ENCODE measurements at regions not wholly inside any gene's neighbourhood (a gene's known extent, or its start where the extent isn't known, plus 50 kb on each side); places are given as distances from the start of the nearest gene placed in this dataset.

DNA sequence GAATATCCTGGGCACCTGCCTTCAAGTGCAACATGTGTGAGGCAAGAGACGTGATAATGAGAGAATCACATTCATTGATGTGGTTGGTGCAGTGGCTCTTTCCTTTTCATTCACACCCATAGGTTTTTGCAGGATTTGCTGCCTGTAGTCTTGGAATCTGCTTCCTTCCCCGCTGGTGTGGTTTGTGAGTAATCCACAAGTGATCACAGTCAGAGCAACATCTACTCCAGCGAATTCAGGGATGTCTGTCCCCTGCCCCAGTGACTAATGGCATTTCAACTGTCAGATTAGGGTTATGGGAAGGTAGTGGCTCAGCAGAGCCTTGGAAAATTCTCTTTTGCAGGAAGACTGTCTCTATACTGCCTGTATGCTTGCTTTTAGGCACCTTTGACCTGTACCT is 225.5 kb upstream of the RBMS1 start:
- ChIA-PET CTCF (no interaction called here), POLR2A (no interaction called here)
- WGBS (ENCODE audit: insufficient coverage), result no CpG with 5 or more reads among the region's 3 CpGs
- H3K9me3 ChIP-seq (ENCODE audit: control extremely low read depth in 1 of 3, control insufficient read depth in 2 of 3, insufficient read depth in 1 of 3, low read length in 2 of 3), result no peaks in the 10 kb centered on the region
- no peaks in the 10 kb centered on the region for H3K9me3 Mint-ChIP-seq (ENCODE audit: insufficient read depth)
- H2AFZ ChIP-seq (ENCODE audit: insufficient read depth, low read depth, low read length, poor library complexity, severe bottlenecking), result no peak overlapping the region
- no peak overlapping the region for H3K4me3 ChIP-seq (ENCODE audit: control extremely low read depth in 1 of 5, extremely low read depth in 1 of 5, insufficient read depth in 1 of 5, low read depth in 2 of 5, low read length in 4 of 5)
- no peak overlapping the region for H3K27ac Mint-ChIP-seq
- no peaks in the 10 kb centered on the region for H3K27me3 ChIP-seq (replicated peaks in 1 of 4; ENCODE audit: control extremely low read depth in 1 of 4, control insufficient read depth in 3 of 4, insufficient read depth in 4 of 4, low read length in 3 of 4)
- H3K4me1 Mint-ChIP-seq, result no peaks in the 10 kb centered on the region
- H3K27ac ChIP-seq (ENCODE audit: low read length in 2 of 2), result no peak overlapping the region
- ATAC-seq (ENCODE audit: low read depth) (no peak), DNase-seq (no peak)
- no peaks in the 10 kb centered on the region for H4K20me1 ChIP-seq (ENCODE audit: control insufficient read depth, insufficient read depth, low read length, poor library complexity, severe bottlenecking)
- no peak overlapping the region for H3K9ac ChIP-seq (ENCODE audit: low read length)
- no peak overlapping the region for H3K4me3 Mint-ChIP-seq
- peaks cover 5% of the 10 kb centered on the region for H3K27me3 Mint-ChIP-seq
- H3K79me2 ChIP-seq (ENCODE audit: control insufficient read depth, insufficient read depth, low read length), result no peaks in the 10 kb centered on the region
- no peak overlapping the region for H3K4me2 ChIP-seq (replicated peaks; ENCODE audit: low read depth, low read length, poor library complexity, severe bottlenecking)
- intact Hi-C loops (cut with micrococcal nuclease), result no loop called here
- H3K4me1 ChIP-seq (ENCODE audit: control insufficient read depth in 2 of 2, insufficient read depth in 2 of 2, low read length in 2 of 2), result no peaks in the 10 kb centered on the region
- TF ChIP-seq EZH2 (IDR thresholded peaks at IDR 0.05; ENCODE audit: borderline replicate concordance, insufficient read depth, low read depth, low read length, poor library complexity, severe bottlenecking), result no peak
- TF ChIP-seq, protein P1, sequence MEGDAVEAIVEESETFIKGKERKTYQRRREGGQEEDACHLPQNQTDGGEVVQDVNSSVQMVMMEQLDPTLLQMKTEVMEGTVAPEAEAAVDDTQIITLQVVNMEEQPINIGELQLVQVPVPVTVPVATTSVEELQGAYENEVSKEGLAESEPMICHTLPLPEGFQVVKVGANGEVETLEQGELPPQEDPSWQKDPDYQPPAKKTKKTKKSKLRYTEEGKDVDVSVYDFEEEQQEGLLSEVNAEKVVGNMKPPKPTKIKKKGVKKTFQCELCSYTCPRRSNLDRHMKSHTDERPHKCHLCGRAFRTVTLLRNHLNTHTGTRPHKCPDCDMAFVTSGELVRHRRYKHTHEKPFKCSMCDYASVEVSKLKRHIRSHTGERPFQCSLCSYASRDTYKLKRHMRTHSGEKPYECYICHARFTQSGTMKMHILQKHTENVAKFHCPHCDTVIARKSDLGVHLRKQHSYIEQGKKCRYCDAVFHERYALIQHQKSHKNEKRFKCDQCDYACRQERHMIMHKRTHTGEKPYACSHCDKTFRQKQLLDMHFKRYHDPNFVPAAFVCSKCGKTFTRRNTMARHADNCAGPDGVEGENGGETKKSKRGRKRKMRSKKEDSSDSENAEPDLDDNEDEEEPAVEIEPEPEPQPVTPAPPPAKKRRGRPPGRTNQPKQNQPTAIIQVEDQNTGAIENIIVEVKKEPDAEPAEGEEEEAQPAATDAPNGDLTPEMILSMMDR (IDR thresholded peaks at IDR 0.05), result no peak
- H3K36me3 ChIP-seq (replicated peaks in 1 of 2; ENCODE audit: control extremely low read depth in 1 of 2, control insufficient read depth in 1 of 2, extremely low read depth in 1 of 2, insufficient read depth in 2 of 2, low read length in 1 of 2), result no peaks in the 10 kb centered on the region

GRCh38 chr2:160720098-160720497 is 226.5 kb upstream of the RBMS1 start:
- intact Hi-C loops (cut with micrococcal nuclease), result no loop called here
- no peak for TF ChIP-seq EZH2 (IDR thresholded peaks at IDR 0.05; ENCODE audit: borderline replicate concordance, insufficient read depth, low read depth, low read length, poor library complexity, severe bottlenecking)
- TF ChIP-seq, protein P1 (IDR thresholded peaks at IDR 0.05), result no peak
- Mint-ChIP-seq H3K4me1 (no peaks in the 10 kb centered on the region), H3K27ac (no peak overlapping the region), H3K4me3 (no peak overlapping the region), H3K27me3 (peaks cover 5% of the 10 kb centered on the region), H3K9me3 (ENCODE audit: insufficient read depth) (no peaks in the 10 kb centered on the region)
- no peak overlapping the region for H3K9ac ChIP-seq (ENCODE audit: low read length)
- POLR2A ChIA-PET, result no interaction called here
- DNase-seq, result no peak
- H3K9me3 ChIP-seq (ENCODE audit: control extremely low read depth in 1 of 3, control insufficient read depth in 2 of 3, insufficient read depth in 1 of 3, low read length in 2 of 3), result no peaks in the 10 kb centered on the region
- H3K79me2 ChIP-seq (ENCODE audit: control insufficient read depth, insufficient read depth, low read length), result no peaks in the 10 kb centered on the region
- WGBS (ENCODE audit: insufficient coverage), result no CpG with 5 or more reads among the region's 1 CpG
- CTCF ChIA-PET, result no interaction called here
- ATAC-seq (ENCODE audit: low read depth), result no peak
- H3K4me2 ChIP-seq (replicated peaks; ENCODE audit: low read depth, low read length, poor library complexity, severe bottlenecking), result no peak overlapping the region
- no peak overlapping the region for H3K27ac ChIP-seq (ENCODE audit: low read length in 2 of 2)
- H3K4me3 ChIP-seq (ENCODE audit: control extremely low read depth in 1 of 5, extremely low read depth in 1 of 5, insufficient read depth in 1 of 5, low read depth in 2 of 5, low read length in 4 of 5), result no peak overlapping the region
- no peaks in the 10 kb centered on the region for H4K20me1 ChIP-seq (ENCODE audit: control insufficient read depth, insufficient read depth, low read length, poor library complexity, severe bottlenecking)
- H3K36me3 ChIP-seq (replicated peaks in 1 of 2; ENCODE audit: control extremely low read depth in 1 of 2, control insufficient read depth in 1 of 2, extremely low read depth in 1 of 2, insufficient read depth in 2 of 2, low read length in 1 of 2), result no peaks in the 10 kb centered on the region
- H3K4me1 ChIP-seq (ENCODE audit: control insufficient read depth in 2 of 2, insufficient read depth in 2 of 2, low read length in 2 of 2), result no peaks in the 10 kb centered on the region
- H2AFZ ChIP-seq (ENCODE audit: insufficient read depth, low read depth, low read length, poor library complexity, severe bottlenecking), result no peak overlapping the region
- no peaks in the 10 kb centered on the region for H3K27me3 ChIP-seq (replicated peaks in 1 of 4; ENCODE audit: control extremely low read depth in 1 of 4, control insufficient read depth in 3 of 4, insufficient read depth in 4 of 4, low read length in 3 of 4)

All from B cell (primary cell).